LNCaP clone FGC (cell line): ENCODE measurements at regions not wholly inside any gene's neighbourhood (a gene's known extent, or its start where the extent isn't known, plus 50 kb on each side); places are given as distances from the start of the nearest gene placed in this dataset.

Experiments used
- DNase-seq: peaks from one replicate; pipeline ENCODE4 v3.0.0-alpha.2; 2011; ENCODE audit warnings: low read depth
- H3K4me3 ChIP-seq: 2 replicates; pipeline ENCODE4 v1.5.1; 2011; ENCODE audit warnings: mild to moderate bottlenecking, low read depth, low read length, control low read depth
- CTCF ChIP-seq: IDR thresholded peaks from 2 replicates; pipeline ENCODE4 v1.5.1; 2012; ENCODE audit warnings: mild to moderate bottlenecking; ENCODE audit not compliant: control insufficient read depth, insufficient read depth; ENCODE audit errors: extremely low read depth

DNA sequence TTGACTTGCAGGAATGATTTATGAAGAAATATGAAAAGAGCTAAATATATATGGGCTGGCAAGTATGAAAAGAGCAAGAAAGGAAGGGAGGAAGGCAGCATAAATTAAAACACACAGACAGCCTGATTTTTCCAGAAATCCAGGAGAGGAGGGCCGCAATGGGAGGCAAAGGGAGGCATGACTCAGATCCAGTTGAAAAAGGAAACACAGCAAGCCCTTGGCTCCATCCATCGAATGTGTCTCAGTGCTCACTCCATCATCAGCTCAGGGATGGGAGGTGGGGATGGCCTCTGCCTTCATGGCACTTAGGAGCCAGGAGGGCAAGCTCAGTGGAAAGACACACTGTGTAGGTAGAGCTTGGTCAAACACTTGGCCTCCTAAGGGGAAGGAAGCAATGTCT lies 75.7 kb upstream of the PDZD8 start:
- TF ChIP-seq CTCF: no peak
- H3K4me3 ChIP-seq: no peak overlapping the region
- DNase-seq: no peak

DNA sequence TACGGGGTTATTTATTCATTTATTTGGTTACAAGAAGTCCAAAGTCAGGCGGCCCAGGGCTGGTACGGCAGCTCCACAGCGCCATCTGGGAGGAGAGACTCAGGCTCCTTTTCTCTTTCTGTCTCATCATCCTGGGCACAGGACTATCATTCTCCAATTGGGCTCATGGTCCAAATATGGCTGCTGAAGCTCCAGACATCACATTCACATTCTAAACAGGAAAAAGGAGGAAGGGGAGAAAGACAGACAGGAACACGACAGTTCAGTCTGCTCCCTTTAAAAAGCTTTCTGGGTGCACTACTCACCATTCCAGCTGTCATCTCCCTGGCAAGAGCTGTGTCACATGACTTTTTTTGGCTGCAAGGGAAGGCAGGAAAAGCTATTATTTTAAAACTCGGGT lies 74.4 kb upstream of the PDZD8 start:
- no peak overlapping the region for H3K4me3 ChIP-seq
- 0 out of 2 replicates have a peak, but pooled peaks have one; percentile 15 for TF ChIP-seq CTCF
- DNase-seq: no peak

DNA sequence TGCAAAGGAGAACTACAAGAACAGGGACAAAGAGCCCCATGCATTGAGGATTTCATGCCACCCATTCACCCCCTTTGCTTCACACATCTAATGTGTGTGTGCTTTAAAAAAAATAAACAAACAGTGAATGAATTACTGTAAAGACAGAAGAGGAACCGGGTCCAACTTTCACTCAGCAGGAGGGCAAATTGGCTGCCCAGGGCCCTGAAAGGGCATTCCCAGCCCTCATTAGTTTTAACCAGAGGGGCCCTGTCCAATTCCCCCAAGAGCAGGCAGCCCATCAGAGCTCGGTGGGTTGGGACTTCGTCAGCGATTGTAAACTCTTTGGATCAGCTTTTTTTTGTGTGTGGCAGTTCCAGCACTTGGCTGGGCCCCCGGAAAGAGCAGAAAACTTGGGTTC lies 73.6 kb upstream of the PDZD8 start:
- no peak for DNase-seq
- no peak overlapping the region for H3K4me3 ChIP-seq
- no peak for TF ChIP-seq CTCF

- no peak for TF ChIP-seq CTCF
- no peak for DNase-seq
- H3K4me3 ChIP-seq: no peak overlapping the region
These were observed 70.8 kb upstream of the PDZD8 start for GRCh38 chr10:117445992-117446391.

- H3K4me3 ChIP-seq: no peak overlapping the region
- DNase-seq: no peak
- TF ChIP-seq CTCF: no peak
These were observed 69.3 kb upstream of the PDZD8 start for GRCh38 chr10:117444497-117445040.

GRCh38 chr10:117443686-117444041 lies 68.4 kb upstream of the PDZD8 start:
- H3K4me3 ChIP-seq: no peak overlapping the region
- DNase-seq: no peak
- TF ChIP-seq CTCF: no peak

DNA sequence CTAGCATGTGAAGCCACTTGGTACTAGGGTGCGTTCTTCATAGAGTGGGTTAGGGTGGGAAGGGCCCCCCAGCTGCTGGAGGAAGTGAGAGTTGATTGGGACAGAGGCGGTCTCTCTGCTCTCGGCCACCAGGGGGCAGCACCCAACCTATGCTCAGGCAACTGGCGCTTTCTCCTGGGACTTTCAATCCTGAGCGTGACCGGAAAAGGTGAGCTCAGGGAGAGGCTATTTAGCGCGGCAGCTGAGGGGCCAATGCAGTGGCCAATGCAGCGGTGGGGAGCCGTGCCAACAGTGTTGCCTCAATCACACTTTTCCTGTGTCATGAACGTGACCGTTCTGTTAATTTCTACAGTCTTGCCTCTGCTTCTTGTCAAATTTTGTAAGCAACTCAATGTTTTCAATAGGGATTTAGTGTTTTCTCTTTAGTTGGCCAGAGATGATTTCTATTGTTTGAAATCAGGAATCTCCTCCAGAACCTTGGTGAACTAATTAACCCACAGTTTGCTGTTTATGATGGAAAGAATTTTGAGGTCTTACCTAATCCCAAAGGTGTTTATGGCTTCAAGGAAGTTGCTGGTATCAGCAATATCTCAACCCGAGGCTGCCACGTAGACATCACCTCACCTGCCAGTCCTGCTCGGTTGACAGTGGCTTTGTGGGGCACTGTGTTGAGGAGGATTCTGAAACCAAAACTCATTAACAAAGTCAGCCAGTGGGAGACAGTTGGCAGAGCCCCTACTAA lies 67.9 kb upstream of the PDZD8 start:
- no peak overlapping the region for H3K4me3 ChIP-seq
- no peak for DNase-seq
- peak; percentile 80 for TF ChIP-seq CTCF
